ENCODE measurements at regions not wholly inside any gene's neighbourhood (a gene's known extent, or its start where the extent isn't known, plus 50 kb on each side); places are given as distances from the start of the nearest gene placed in this dataset.

DNA sequence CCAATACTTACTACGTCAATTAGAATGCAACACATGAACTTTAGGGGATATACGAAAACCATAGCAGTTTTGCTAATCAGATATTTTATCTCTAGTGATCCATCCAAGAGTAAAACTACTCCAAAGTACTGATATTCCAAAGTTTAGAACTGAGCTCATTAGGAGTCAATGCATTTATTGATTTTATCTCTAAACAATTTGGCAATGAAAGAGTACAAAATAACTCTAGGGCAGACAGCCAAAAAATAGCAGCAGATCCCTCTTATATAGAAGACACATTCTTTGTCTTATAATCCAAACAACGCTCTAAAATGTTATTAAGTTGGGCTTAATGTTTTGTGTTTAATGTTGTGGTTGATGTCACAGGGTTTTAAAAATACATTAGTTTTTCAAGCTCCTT, 923.9 kb upstream of the MAN1A1 start:
- no peak for TF ChIP-seq POLR2A (IDR thresholded peaks at IDR 0.05)
- TF ChIP-seq, protein P1, sequence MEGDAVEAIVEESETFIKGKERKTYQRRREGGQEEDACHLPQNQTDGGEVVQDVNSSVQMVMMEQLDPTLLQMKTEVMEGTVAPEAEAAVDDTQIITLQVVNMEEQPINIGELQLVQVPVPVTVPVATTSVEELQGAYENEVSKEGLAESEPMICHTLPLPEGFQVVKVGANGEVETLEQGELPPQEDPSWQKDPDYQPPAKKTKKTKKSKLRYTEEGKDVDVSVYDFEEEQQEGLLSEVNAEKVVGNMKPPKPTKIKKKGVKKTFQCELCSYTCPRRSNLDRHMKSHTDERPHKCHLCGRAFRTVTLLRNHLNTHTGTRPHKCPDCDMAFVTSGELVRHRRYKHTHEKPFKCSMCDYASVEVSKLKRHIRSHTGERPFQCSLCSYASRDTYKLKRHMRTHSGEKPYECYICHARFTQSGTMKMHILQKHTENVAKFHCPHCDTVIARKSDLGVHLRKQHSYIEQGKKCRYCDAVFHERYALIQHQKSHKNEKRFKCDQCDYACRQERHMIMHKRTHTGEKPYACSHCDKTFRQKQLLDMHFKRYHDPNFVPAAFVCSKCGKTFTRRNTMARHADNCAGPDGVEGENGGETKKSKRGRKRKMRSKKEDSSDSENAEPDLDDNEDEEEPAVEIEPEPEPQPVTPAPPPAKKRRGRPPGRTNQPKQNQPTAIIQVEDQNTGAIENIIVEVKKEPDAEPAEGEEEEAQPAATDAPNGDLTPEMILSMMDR (IDR thresholded peaks at IDR 0.05) = no peak

All from heart left ventricle (tissue), 13 donors.